CD4-positive, alpha-beta T cell treated with Interleukin-10 for 1 hour (primary cell): ENCODE measurements at regions not wholly inside any gene's neighbourhood (a gene's known extent, or its start where the extent isn't known, plus 50 kb on each side); places are given as distances from the start of the nearest gene placed in this dataset.
"Not testable (repeated sequence)": the region's sequence is repeated elsewhere in the genome, so short reads cannot be mapped to it uniquely, and the experiment has no call there.

ENCODE experiments used
- DNase-seq: peaks from one replicate; pipeline ENCODE4 v3.0.0-alpha.2; 2020

- DNase-seq, result no peak
Observed at GRCh38 chr10:51000164-51000563, 74.1 kb upstream of the PRKG1 start.

GRCh38 chr10:51000976-51001375 is 73.3 kb upstream of the PRKG1 start:
- DNase-seq, result no peak

DNA sequence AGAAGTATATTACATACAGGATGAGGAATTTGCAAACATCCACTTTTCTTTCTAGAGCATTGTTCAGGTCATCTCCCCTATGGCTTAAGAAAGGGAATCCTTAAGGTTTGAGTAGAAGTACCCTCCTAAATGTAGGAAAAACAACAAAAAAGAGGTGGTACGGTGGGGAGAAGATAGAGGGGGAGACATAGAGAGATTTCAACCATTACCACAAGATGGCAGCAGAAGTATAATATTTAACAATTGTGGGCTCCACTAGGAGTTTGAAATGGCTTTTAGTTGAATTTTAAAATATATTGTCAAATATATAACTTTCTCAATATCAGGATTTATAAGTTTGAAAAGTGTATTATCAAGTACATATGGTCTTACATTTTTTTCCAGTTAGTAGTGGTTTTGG is 72.7 kb upstream of the PRKG1 start:
- peak; percentile 10 for DNase-seq

- no peak for DNase-seq
Observed at GRCh38 chr10:51002469-51002868, 71.8 kb upstream of the PRKG1 start.

DNA sequence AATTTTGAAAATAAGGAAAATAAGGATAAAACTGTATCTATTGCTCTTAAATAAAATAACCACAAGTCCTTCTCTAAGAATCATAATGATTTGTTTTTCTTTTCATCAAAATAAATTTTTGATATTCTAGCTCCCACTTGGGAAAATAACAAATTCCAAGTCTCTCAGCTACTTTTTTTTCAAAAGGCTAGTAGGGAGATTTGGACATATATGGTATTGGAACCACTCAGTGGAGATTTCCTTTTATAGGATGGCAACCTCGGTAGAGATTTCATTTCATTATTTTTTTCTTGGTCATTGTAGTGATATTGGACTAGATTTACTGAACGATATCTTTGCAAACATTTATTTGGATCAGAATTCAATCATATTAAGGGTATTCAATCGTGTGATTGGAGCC is 69.5 kb upstream of the PRKG1 start:
- DNase-seq, result no peak

DNA sequence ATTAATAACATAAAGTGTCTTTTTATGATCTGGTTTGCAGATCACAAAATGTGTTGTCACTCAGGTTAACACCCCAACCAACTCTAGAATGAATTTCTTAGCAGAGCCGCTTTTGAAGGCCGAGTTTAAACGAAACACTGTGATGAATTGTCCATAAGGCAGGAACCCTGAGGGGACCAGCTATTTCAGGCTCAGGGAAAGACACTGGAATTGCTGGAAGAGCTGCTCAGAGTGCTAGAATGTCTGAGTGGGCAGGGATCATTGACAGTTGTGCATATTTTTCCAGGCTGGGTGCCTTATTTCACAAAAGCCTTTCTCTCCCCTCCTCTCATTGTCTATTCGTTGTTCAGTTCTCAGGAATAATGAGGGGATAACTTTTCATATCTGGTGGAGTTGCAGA is 68.7 kb upstream of the PRKG1 start:
- DNase-seq, result no peak

- no peak for DNase-seq
Observed at GRCh38 chr10:51006686-51007085, 67.6 kb upstream of the PRKG1 start.

GRCh38 chr10:51007781-51008180 is 66.5 kb upstream of the PRKG1 start:
- DNase-seq, result no peak

GRCh38 chr10:51008346-51008745 is 65.9 kb upstream of the PRKG1 start:
- DNase-seq, result no peak

DNA sequence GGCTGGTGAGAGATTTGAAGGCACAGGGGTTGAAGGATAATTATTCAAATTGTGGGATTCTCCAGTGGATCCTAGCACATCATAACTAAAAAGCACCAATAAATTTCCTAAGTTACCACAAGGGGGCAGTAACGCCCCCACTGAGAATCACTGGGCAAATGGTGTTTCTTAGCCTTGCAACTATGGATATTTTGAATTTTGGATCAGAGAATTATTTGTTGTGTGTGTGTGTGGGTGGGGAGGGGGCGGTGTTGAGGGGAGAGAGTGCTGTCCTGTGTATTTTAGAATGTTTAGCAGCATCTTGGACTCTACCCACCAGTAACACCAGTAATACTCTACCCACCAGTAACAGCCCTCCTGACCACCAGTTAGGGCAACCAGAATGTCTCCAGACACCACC is 63.3 kb upstream of the PRKG1 start:
- DNase-seq, result peak; percentile 39

GRCh38 chr10:51012073-51012472 is 62.2 kb upstream of the PRKG1 start:
- no peak for DNase-seq

DNA sequence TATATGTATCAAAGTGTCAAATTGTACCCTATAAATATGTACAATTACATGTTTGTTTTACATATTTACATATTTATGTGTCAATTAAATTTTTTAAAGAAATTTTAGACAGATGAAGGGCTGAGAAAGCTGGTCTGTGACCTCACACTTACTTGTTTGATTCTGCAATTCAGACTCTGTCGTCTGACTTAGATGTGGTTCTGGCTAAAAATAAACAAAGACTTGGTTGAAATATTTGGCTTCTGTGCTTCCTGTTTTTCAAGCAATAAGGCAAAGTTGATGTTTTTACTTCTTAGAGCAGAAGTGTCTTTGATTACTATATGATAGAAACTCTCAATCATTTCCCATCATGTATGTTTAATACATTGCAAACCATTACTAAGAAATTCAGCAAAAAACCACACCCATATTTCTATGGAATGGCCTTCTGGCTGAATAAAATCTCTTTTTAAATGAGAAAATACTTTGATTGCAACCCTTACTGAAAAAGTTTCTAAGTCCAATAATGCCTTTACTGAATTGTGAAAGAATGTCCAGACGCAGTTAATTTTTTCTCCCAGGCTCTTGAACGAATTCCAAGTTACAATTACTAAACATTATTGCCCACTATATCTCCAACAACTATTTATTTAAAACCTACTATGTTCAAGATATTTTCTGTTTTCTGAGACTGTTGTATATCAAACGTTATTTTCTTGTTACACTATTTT is 59.5 kb upstream of the PRKG1 start:
- DNase-seq, result no peak

DNA sequence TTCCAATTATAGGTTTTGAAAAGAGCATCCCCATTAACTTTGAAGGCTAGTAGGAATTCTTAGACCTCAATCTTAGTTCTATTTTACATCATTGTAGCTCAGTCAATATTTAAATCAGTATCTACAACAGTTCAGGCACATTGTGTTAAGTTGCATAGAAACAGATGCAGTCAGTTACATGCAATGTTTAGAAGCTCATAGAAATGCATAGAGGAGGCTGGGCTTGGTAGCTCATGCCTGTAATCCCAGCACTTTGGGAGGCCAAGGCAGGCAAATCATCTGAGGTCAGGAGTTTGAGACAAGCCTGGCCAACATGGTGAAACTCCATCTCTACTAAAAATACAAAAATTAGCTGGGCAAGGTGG is 58.9 kb upstream of the PRKG1 start:
- DNase-seq, result not testable (repeated sequence)

GRCh38 chr10:51020200-51020599 is 54.1 kb upstream of the PRKG1 start:
- no peak for DNase-seq

DNA sequence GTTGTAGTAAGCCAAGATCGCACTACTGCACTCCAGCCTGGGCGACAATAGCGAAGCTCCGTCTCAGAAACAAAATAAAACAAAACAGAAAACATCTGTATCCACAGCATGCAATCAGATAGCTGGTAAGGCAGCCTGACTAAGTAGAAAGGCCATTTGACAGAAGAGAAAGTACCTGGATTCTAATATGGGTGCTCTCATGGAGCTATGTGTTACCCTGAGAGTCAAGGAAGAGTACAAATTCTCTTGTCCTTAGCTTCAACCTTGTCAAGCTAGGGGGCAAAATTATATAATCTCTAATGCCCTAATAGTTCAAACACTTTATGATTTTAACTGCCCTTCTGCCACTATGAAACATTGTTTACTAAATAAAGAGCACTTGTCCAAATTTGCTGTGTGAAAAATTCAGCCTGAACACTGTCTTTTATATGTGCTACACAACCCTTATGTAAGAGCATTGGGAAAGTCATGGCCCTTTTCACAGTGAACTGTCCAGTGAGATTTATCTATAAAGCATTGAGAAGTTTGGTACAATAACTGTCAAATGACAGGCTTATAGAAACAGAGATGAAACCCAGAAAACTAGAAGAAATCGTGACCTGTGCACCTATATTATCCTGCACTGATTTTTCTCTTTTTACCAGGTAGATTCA is 51.2 kb upstream of the PRKG1 start:
- no peak for DNase-seq

DNA sequence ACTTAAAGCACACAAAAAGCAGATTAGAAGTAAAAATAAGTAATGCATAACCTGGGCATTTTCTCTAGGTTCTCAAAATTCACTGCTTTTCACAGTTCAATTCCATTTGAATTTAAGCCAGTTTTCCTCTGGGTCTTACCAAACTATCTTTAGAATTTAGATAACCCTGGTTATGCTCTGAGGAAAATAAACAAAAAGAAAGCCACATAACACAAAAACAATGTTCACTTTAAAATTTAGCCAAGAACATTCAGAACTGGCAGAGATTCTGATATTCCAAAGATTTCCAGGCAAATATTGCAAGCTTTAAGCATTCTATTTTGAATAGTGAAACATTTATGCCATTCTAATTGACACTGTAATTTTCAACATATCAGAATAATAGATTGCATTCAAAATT is 50.7 kb upstream of the PRKG1 start:
- DNase-seq, result no peak
